Mucosa of descending colon (tissue), 3 donors: ENCODE measurements at regions not wholly inside any gene's neighbourhood (a gene's known extent, or its start where the extent isn't known, plus 50 kb on each side); places are given as distances from the start of the nearest gene placed in this dataset.

Experiments used
- ATAC-seq: fragments of 200-7000 bp; cut with Tn5 transposase; one replicate; pipeline ENCODE4 v1.9.1; 2020; ENCODE audit warnings: mild to moderate bottlenecking, moderate library complexity
- DNase-seq, 3 donors: peaks; one replicate each; pipeline ENCODE4 v3.0.0-alpha.2; 2020
- H3K36me3 ChIP-seq: fragments of 200-600 bp; one replicate; pipeline ENCODE4 v1.8.0; 2021; ENCODE audit warnings: low read depth, mild to moderate bottlenecking
- H3K4me1 ChIP-seq: fragments of 200-600 bp; one replicate; pipeline ENCODE4 v1.8.0; 2021; ENCODE audit warnings: low read depth, mild to moderate bottlenecking
- H3K4me3 ChIP-seq: fragments of 200-600 bp; one replicate; pipeline ENCODE4 v1.8.0; 2021; ENCODE audit warnings: mild to moderate bottlenecking
- H3K9me3 ChIP-seq: fragments of 200-600 bp; one replicate; pipeline ENCODE4 v1.8.0; 2021; ENCODE audit warnings: mild to moderate bottlenecking
- CTCF ChIP-seq: fragments of 200-600 bp; IDR thresholded peaks from one replicate; pipeline ENCODE4 v1.8.0; 2022; ENCODE audit warnings: antibody characterized with exemption, mild to moderate bottlenecking
- intact Hi-C, 2 donors: fragments of 100-400 bp; cut with DNase I in 1 of 2; cut with micrococcal nuclease in 1 of 2; formaldehyde crosslinking; loops; one replicate each; pipeline versions ENCODE4 v1.11.0 to v1.11.1; 2022; cut with DNase I, micrococcal nuclease
- donor health status: DM: no; HTN: no; CAD: no; lungs with moderate emphysema.
- donor health status: DM: no; HTN: no; CAD: no.
- donor health status: DM: no; HTN: yes; CAD: no.

- intact Hi-C loops = no loop called here
- Histone ChIP-seq H3K4me3 (no peak overlapping the region), H3K36me3 (no peaks in the 10 kb centered on the region), H3K4me1 (no peaks in the 10 kb centered on the region), H3K9me3 (no peaks in the 10 kb centered on the region)
- DNase-seq = no peak
- no peak for TF ChIP-seq CTCF
- no peak for ATAC-seq
Observed at GRCh38 chr10:22875581-22875980, 52.3 kb upstream of the ARMC3 start.

- no peak overlapping the region for H3K4me3 ChIP-seq
- no peaks in the 10 kb centered on the region for H3K4me1 ChIP-seq
- DNase-seq = no peak
- no peak for ATAC-seq
- no peak for TF ChIP-seq CTCF
- intact Hi-C loops = no loop called here
- no peaks in the 10 kb centered on the region for H3K36me3 ChIP-seq
- no peaks in the 10 kb centered on the region for H3K9me3 ChIP-seq
Observed at GRCh38 chr10:22874189-22874854, 53.5 kb upstream of the ARMC3 start.

GRCh38 chr10:22856444-22857074 lies 71.3 kb upstream of the ARMC3 start:
- intact Hi-C loops = no loop called here
- no peaks in the 10 kb centered on the region for H3K9me3 ChIP-seq
- H3K4me3 ChIP-seq = no peak overlapping the region
- no peaks in the 10 kb centered on the region for H3K4me1 ChIP-seq
- TF ChIP-seq CTCF = no peak
- no peak for ATAC-seq
- no peaks in the 10 kb centered on the region for H3K36me3 ChIP-seq
- DNase-seq = no peak

GRCh38 chr10:22854935-22855421 lies 72.9 kb upstream of the ARMC3 start:
- H3K4me1 ChIP-seq = no peaks in the 10 kb centered on the region
- H3K9me3 ChIP-seq = no peaks in the 10 kb centered on the region
- no peaks in the 10 kb centered on the region for H3K36me3 ChIP-seq
- no peak for TF ChIP-seq CTCF
- intact Hi-C loops = no loop called here
- no peak for DNase-seq
- no peak for ATAC-seq
- H3K4me3 ChIP-seq = no peak overlapping the region

- intact Hi-C loops = no loop called here
- Histone ChIP-seq H3K36me3 (no peaks in the 10 kb centered on the region), H3K4me1 (no peaks in the 10 kb centered on the region), H3K4me3 (no peak overlapping the region), H3K9me3 (no peaks in the 10 kb centered on the region)
- no peak for ATAC-seq
- no peak for DNase-seq
- no peak for TF ChIP-seq CTCF
Observed at GRCh38 chr10:22853906-22854447, 73.9 kb upstream of the ARMC3 start.
